ENCODE measurements at regions not wholly inside any gene's neighbourhood (a gene's known extent, or its start where the extent isn't known, plus 50 kb on each side); places are given as distances from the start of the nearest gene placed in this dataset.

GRCh38 chr3:144763878-144764454 is 792.3 kb downstream of the DIPK2A start:
- BruUV-seq (replicated peaks) = no TSS peak
- H3K27ac Mint-ChIP-seq (ENCODE audit: low read depth, unreplicated experiment) = peak overlapping the region; percentile 10
- no peak for TF ChIP-seq CTCF (IDR thresholded peaks at IDR 0.05; ENCODE audit: unreplicated experiment)
- POLR2A ChIA-PET = interaction anchor here (1.0 to 1.7 kb wide), 3 partner anchors 787 to 791 kb away, joined by 3 read pairs; no protein-coding TSS in a partner anchor
- no peaks in the 10 kb centered on the region for H3K9me3 Mint-ChIP-seq (ENCODE audit: unreplicated experiment)
- peak; percentile 42 for DNase-seq (ENCODE audit: unreplicated experiment)
- H3K4me3 Mint-ChIP-seq (ENCODE audit: unreplicated experiment) = peak overlapping the region; percentile 68
- intact Hi-C loops (cut with micrococcal nuclease) = no loop called here
- H3K4me1 Mint-ChIP-seq (ENCODE audit: insufficient read depth, unreplicated experiment) = peaks cover 11% of the 10 kb centered on the region
- no peaks in the 10 kb centered on the region for H3K27me3 Mint-ChIP-seq (ENCODE audit: insufficient read depth, unreplicated experiment)
- CTCF ChIA-PET = interaction anchor here (0.5 to 1.8 kb wide), 6 partner anchors 17 to 1272 kb away, joined by 3 to 7 read pairs (median 3); partner anchors contain the start of gene DIPK2A
- H3K36me3 Mint-ChIP-seq (ENCODE audit: insufficient read depth, unreplicated experiment) = no peaks in the 10 kb centered on the region

- no peaks in the 10 kb centered on the region for H3K4me1 Mint-ChIP-seq (ENCODE audit: insufficient read depth, unreplicated experiment)
- ChIA-PET CTCF (interaction anchor here (0.6 to 0.7 kb wide), 3 partner anchors 106 to 1110 kb away, joined by 3 read pairs; no protein-coding TSS in a partner anchor), POLR2A (no interaction called here)
- no peaks in the 10 kb centered on the region for H3K9me3 Mint-ChIP-seq (ENCODE audit: unreplicated experiment)
- TF ChIP-seq CTCF (IDR thresholded peaks at IDR 0.05; ENCODE audit: unreplicated experiment) = no peak
- no peak overlapping the region for H3K27ac Mint-ChIP-seq (ENCODE audit: low read depth, unreplicated experiment)
- BruUV-seq (replicated peaks) = no TSS peak
- no peaks in the 10 kb centered on the region for H3K36me3 Mint-ChIP-seq (ENCODE audit: insufficient read depth, unreplicated experiment)
- intact Hi-C loops (cut with micrococcal nuclease) = loop anchor here (1.0 to 10.0 kb wide), 3 partner anchors 797 to 995 kb away; no protein-coding TSS in a partner anchor
- DNase-seq (ENCODE audit: unreplicated experiment) = no peak
- no peaks in the 10 kb centered on the region for H3K27me3 Mint-ChIP-seq (ENCODE audit: insufficient read depth, unreplicated experiment)
- no peak overlapping the region for H3K4me3 Mint-ChIP-seq (ENCODE audit: unreplicated experiment)
Observed at GRCh38 chr3:144770281-144770680, 798.7 kb downstream of the DIPK2A start.

- TF ChIP-seq CTCF (IDR thresholded peaks at IDR 0.05; ENCODE audit: unreplicated experiment) = peak; percentile 32
- no peak overlapping the region for H3K4me3 Mint-ChIP-seq (ENCODE audit: unreplicated experiment)
- H3K9me3 Mint-ChIP-seq (ENCODE audit: unreplicated experiment) = no peaks in the 10 kb centered on the region
- H3K27me3 Mint-ChIP-seq (ENCODE audit: insufficient read depth, unreplicated experiment) = no peaks in the 10 kb centered on the region
- H3K36me3 Mint-ChIP-seq (ENCODE audit: insufficient read depth, unreplicated experiment) = no peaks in the 10 kb centered on the region
- ChIA-PET POLR2A (no interaction called here), CTCF (interaction anchor here (0.5 to 0.7 kb wide), 3 partner anchors 9 to 787 kb away, joined by 4 read pairs; no protein-coding TSS in a partner anchor)
- no peak overlapping the region for H3K27ac Mint-ChIP-seq (ENCODE audit: low read depth, unreplicated experiment)
- no peaks in the 10 kb centered on the region for H3K4me1 Mint-ChIP-seq (ENCODE audit: insufficient read depth, unreplicated experiment)
- intact Hi-C loops (cut with micrococcal nuclease) = loop anchor here (1.0 to 10.0 kb wide), 3 partner anchors 798 to 996 kb away; no protein-coding TSS in a partner anchor
- BruUV-seq (replicated peaks) = no TSS peak
- peak; percentile 38 for DNase-seq (ENCODE audit: unreplicated experiment)
Observed at GRCh38 chr3:144770915-144771351, 799.3 kb downstream of the DIPK2A start.

GRCh38 chr3:144771381-144771870 is 799.8 kb downstream of the DIPK2A start:
- Mint-ChIP-seq H3K36me3 (ENCODE audit: insufficient read depth, unreplicated experiment) (no peaks in the 10 kb centered on the region), H3K27ac (ENCODE audit: low read depth, unreplicated experiment) (no peak overlapping the region), H3K4me3 (ENCODE audit: unreplicated experiment) (no peak overlapping the region), H3K27me3 (ENCODE audit: insufficient read depth, unreplicated experiment) (no peaks in the 10 kb centered on the region), H3K9me3 (ENCODE audit: unreplicated experiment) (no peaks in the 10 kb centered on the region), H3K4me1 (ENCODE audit: insufficient read depth, unreplicated experiment) (no peaks in the 10 kb centered on the region)
- ChIA-PET CTCF (interaction anchor here (0.5 to 0.8 kb wide), 6 partner anchors 8 to 1406 kb away, joined by 3 to 5 read pairs (median 4); no protein-coding TSS in a partner anchor), POLR2A (no interaction called here)
- DNase-seq (ENCODE audit: unreplicated experiment) = no peak
- TF ChIP-seq CTCF (IDR thresholded peaks at IDR 0.05; ENCODE audit: unreplicated experiment) = no peak
- intact Hi-C loops (cut with micrococcal nuclease) = loop anchor here (5.0 to 10.0 kb wide), 2 partner anchors 874 to 997 kb away; no protein-coding TSS in a partner anchor
- BruUV-seq (replicated peaks) = no TSS peak
